H1 (cell line): ENCODE measurements at regions not wholly inside any gene's neighbourhood (a gene's known extent, or its start where the extent isn't known, plus 50 kb on each side); places are given as distances from the start of the nearest gene placed in this dataset.

Source experiments
- CTCF ChIA-PET: fragments of 300-600 bp; sonication (Branson Sonifier 250); formaldehyde crosslinking; loops from one replicate; lab custom pipeline; 2021; ENCODE audit not compliant: partially characterized antibody; lab: Charles Lee
- POLR2A ChIA-PET: fragments of 300-600 bp; sonication (Branson Sonifier 250); formaldehyde crosslinking; loops from one replicate; lab custom pipeline; 2021; ENCODE audit warnings: inconsistent platforms; ENCODE audit not compliant: partially characterized antibody; lab: Charles Lee
- DNase-seq, 2 experiments: peaks; one replicate each; pipeline versions ENCODE4 v3.0.0 to v3.0.0-alpha.2; 2010 to 2022; ENCODE audit warnings: low spot score in 2 of 2, low read depth in 1 of 2, mixed read lengths in 1 of 2
- FAIRE-seq: peaks from 2 replicates; lab custom pipeline; 2011; peaks lifted over from hg19 to GRCh38; lab: Jason Lieb, UNC
- H2AFZ ChIP-seq: 2 replicates; pipeline ENCODE4 v1.8.1; 2012; ENCODE audit warnings: low read length, inconsistent platforms
- H2AK5ac ChIP-seq: 2 replicates; pipeline ENCODE4 v1.6.1; 2013; ENCODE audit warnings: low read depth, low read length
- H2BK120ac ChIP-seq: replicated peaks from 2 replicates; pipeline ENCODE3; 2013; ENCODE audit warnings: low read depth, low read length, inconsistent platforms
- H2BK12ac ChIP-seq: 2 replicates; pipeline ENCODE4 v1.6.1; 2013; ENCODE audit warnings: low read depth, low read length
- H2BK15ac ChIP-seq: 2 replicates; pipeline ENCODE4 v1.6.1; 2013; ENCODE audit warnings: low read length
- H2BK20ac ChIP-seq: 2 replicates; pipeline ENCODE4 v1.6.1; 2013; ENCODE audit warnings: low read length
- H2BK5ac ChIP-seq: 2 replicates; pipeline ENCODE4 v1.6.1; 2013; ENCODE audit warnings: low read depth, low read length
- H3K14ac ChIP-seq: 2 replicates; pipeline ENCODE4 v1.6.1; 2013; ENCODE audit warnings: inconsistent platforms; ENCODE audit not compliant: insufficient read length
- H3K18ac ChIP-seq: 2 replicates; pipeline ENCODE4 v1.6.1; 2013; ENCODE audit warnings: low read length; ENCODE audit errors: extremely low read depth
- H3K23ac ChIP-seq: 2 replicates; pipeline ENCODE4 v1.6.1; 2013; ENCODE audit warnings: inconsistent platforms; ENCODE audit not compliant: insufficient read length
- H3K23me2 ChIP-seq: 2 replicates; pipeline ENCODE4 v1.6.1; 2013; ENCODE audit warnings: low read depth, low read length
- H3K27ac ChIP-seq: 2 replicates; pipeline ENCODE4 v1.6.1; 2011; ENCODE audit warnings: low read depth, low read length, inconsistent platforms
- H3K27me3 ChIP-seq, 4 experiments: replicated peaks in 1 of 4; 1 replicate in 1 of 4; 2 replicates in 3 of 4; pipeline versions ENCODE4 v1.6.1 to v1.8.1; 2011 to 2013; ENCODE audit warnings: low read length in 3 of 4, mild to moderate bottlenecking in 3 of 4, inconsistent platforms in 2 of 4, mixed read lengths in 2 of 4, moderate library complexity in 1 of 4; ENCODE audit not compliant: control insufficient read depth in 3 of 4, insufficient read depth in 3 of 4; ENCODE audit errors: extremely low read depth in 1 of 4
- H3K36me3 ChIP-seq, 4 experiments: 2 replicates each; pipeline versions ENCODE4 v1.6.1 to v1.8.1; 2011 to 2013; ENCODE audit warnings: mild to moderate bottlenecking in 4 of 4, low read length in 3 of 4, moderate library complexity in 2 of 4, control low read depth in 1 of 4, inconsistent platforms in 1 of 4; ENCODE audit not compliant: insufficient read depth in 4 of 4, control insufficient read depth in 2 of 4
- H3K4ac ChIP-seq: replicated peaks from 2 replicates; pipeline ENCODE3; 2013; ENCODE audit warnings: low read length, low read depth, mixed read lengths, inconsistent platforms; ENCODE audit not compliant: insufficient read length
- H3K4me1 ChIP-seq, 4 experiments: replicated peaks in 1 of 4; 1 replicate in 1 of 4; 2 replicates in 3 of 4; pipeline versions ENCODE4 v1.6.1 to v1.8.1; 2011 to 2013; ENCODE audit warnings: low read length in 3 of 4, inconsistent platforms in 2 of 4, mixed read lengths in 1 of 4; ENCODE audit not compliant: insufficient read depth in 4 of 4, control insufficient read depth in 3 of 4
- H3K4me2 ChIP-seq, 2 experiments: 2 replicates each; pipeline versions ENCODE4 v1.6.1 to v1.8.1; 2011 to 2013; ENCODE audit warnings: low read depth in 2 of 2, low read length in 2 of 2, control low read depth in 1 of 2, inconsistent platforms in 1 of 2, mild to moderate bottlenecking in 1 of 2; ENCODE audit not compliant: insufficient read depth in 1 of 2
- H3K4me3 ChIP-seq, 4 experiments: fragments of 200-600, 300-600 bp in 1 of 4; sonication (generic), shearing (Covaris generic), sonication (Bioruptor Twin) in 1 of 4; 2 replicates each; pipeline versions ENCODE4 v1.5.1 to v1.8.1; 2011 to 2016; ENCODE audit warnings: low read length in 4 of 4, low read depth in 3 of 4, control low read depth in 2 of 4, inconsistent platforms in 2 of 4, mild to moderate bottlenecking in 2 of 4, mixed read lengths in 1 of 4, moderate library complexity in 1 of 4; ENCODE audit not compliant: insufficient read depth in 2 of 4; ENCODE audit errors: extremely low read depth in 1 of 4
- H3K56ac ChIP-seq: replicated peaks from 2 replicates; pipeline ENCODE3; 2013; ENCODE audit warnings: low read depth, mild to moderate bottlenecking, mixed read lengths, low read length, inconsistent platforms; ENCODE audit not compliant: insufficient read length
- H3K79me1 ChIP-seq: 2 replicates; pipeline ENCODE4 v1.6.1; 2013; ENCODE audit warnings: low read depth, low read length, control low read depth
- H3K79me2 ChIP-seq, 2 experiments: 2 replicates each; pipeline versions ENCODE4 v1.6.1 to v1.8.1; 2012 to 2013; ENCODE audit warnings: low read length in 2 of 2, mild to moderate bottlenecking in 2 of 2, inconsistent platforms in 1 of 2; ENCODE audit not compliant: insufficient read depth in 2 of 2, control insufficient read depth in 1 of 2
- H3K9ac ChIP-seq, 4 experiments: replicated peaks in 1 of 4; 1 replicate in 1 of 4; 2 replicates in 3 of 4; pipeline versions ENCODE4 v1.6.1 to v1.8.1; 2011 to 2013; ENCODE audit warnings: low read depth in 3 of 4, low read length in 3 of 4, control low read depth in 2 of 4, mild to moderate bottlenecking in 2 of 4, moderate library complexity in 2 of 4, inconsistent platforms in 1 of 4; ENCODE audit errors: extremely low read depth in 1 of 4
- H3K9me3 ChIP-seq, 2 experiments: 2 replicates each; pipeline versions ENCODE4 v1.6.1 to v1.8.1; 2012 to 2013; ENCODE audit warnings: mild to moderate bottlenecking in 2 of 2, moderate library complexity in 2 of 2, control low read depth in 1 of 2, inconsistent platforms in 1 of 2, low read depth in 1 of 2, low read length in 1 of 2, mixed read lengths in 1 of 2; ENCODE audit not compliant: insufficient read depth in 2 of 2
- H4K20me1 ChIP-seq, 2 experiments: replicated peaks in 1 of 2; 2 replicates each; pipeline versions ENCODE3 to v1.8.1; 2011 to 2013; ENCODE audit warnings: inconsistent platforms in 2 of 2, low read length in 2 of 2, mild to moderate bottlenecking in 1 of 2; ENCODE audit not compliant: insufficient read depth in 2 of 2, control insufficient read depth in 1 of 2
- H4K5ac ChIP-seq: 2 replicates; pipeline ENCODE4 v1.6.1; 2013; ENCODE audit warnings: low read length, low read depth, mixed read lengths, inconsistent platforms; ENCODE audit not compliant: insufficient read length
- H4K8ac ChIP-seq: 2 replicates; pipeline ENCODE4 v1.8.0; 2013; ENCODE audit warnings: mild to moderate bottlenecking, moderate library complexity, low read length, inconsistent platforms; ENCODE audit not compliant: insufficient read depth; ENCODE audit errors: extremely low read depth
- H4K91ac ChIP-seq: replicated peaks from 2 replicates; pipeline ENCODE3; 2013; ENCODE audit warnings: low read length, mixed read lengths, inconsistent platforms; ENCODE audit not compliant: insufficient read length
- SIRT6 ChIP-seq: IDR thresholded peaks from one replicate; pipeline ENCODE4 v1.7.1; 2012; ENCODE audit warnings: low read length, inconsistent platforms
- TAF7 ChIP-seq: optimal IDR thresholded peaks from 2 replicates; pipeline ENCODE3; 2011; ENCODE audit warnings: low read depth, mild to moderate bottlenecking, inconsistent platforms, low read length, moderate library complexity, borderline replicate concordance

DNA sequence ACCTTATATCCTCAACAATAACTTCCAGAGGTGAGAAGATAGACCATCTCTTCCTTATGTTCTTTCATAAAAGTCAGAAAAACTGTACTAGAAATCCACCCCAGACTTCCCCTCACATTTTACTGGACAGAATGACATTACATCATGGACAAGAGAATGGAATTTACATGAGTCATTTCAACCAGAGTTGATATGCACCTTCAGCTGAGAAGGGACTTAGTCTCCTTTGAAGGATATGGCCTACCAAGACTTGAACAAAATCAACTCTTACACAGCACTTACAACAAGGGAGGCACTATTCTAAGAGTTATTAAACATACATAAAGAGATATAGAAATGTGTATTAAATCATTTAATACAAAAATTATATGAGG lies 380.0 kb upstream of the DPH6 start:
- no peaks in the 10 kb centered on the region for H4K20me1 ChIP-seq
- no peak overlapping the region for H4K91ac ChIP-seq
- H3K4me1 ChIP-seq = no peaks in the 10 kb centered on the region
- H4K5ac ChIP-seq = no peak overlapping the region
- no peak overlapping the region for H2BK20ac ChIP-seq
- H3K79me2 ChIP-seq = no peaks in the 10 kb centered on the region
- H2BK12ac ChIP-seq = no peak overlapping the region
- no peaks in the 10 kb centered on the region; the same call in 1 of the 2 replicates for H3K23me2 ChIP-seq
- TF ChIP-seq SIRT6 (no peak), TAF7 (no peak)
- no peak overlapping the region for H3K56ac ChIP-seq
- FAIRE-seq = no peak
- no peak overlapping the region for H2AK5ac ChIP-seq
- H3K14ac ChIP-seq = no peak overlapping the region
- H3K4me2 ChIP-seq = no peak overlapping the region
- H3K4ac ChIP-seq = no peak overlapping the region
- H3K4me3 ChIP-seq = no peak overlapping the region
- H2AFZ ChIP-seq = no peak overlapping the region
- no peak overlapping the region for H4K8ac ChIP-seq
- no peak for DNase-seq
- ChIA-PET POLR2A (no interaction called here), CTCF (no interaction called here)
- H3K18ac ChIP-seq = no peak overlapping the region
- H3K36me3 ChIP-seq = no peaks in the 10 kb centered on the region
- H3K23ac ChIP-seq = no peak overlapping the region
- H2BK15ac ChIP-seq = no peak overlapping the region
- no peak overlapping the region for H3K27ac ChIP-seq
- H3K9me3 ChIP-seq = no peaks in the 10 kb centered on the region
- H2BK120ac ChIP-seq = no peak overlapping the region
- no peak overlapping the region for H3K9ac ChIP-seq
- H3K27me3 ChIP-seq = no peaks in the 10 kb centered on the region
- no peaks in the 10 kb centered on the region for H3K79me1 ChIP-seq
- no peak overlapping the region for H2BK5ac ChIP-seq
